Activated B cell treated with CpG ODN at 0.5 μM for 24 hours (primary cell): ENCODE measurements at regions not wholly inside any gene's neighbourhood (a gene's known extent, or its start where the extent isn't known, plus 50 kb on each side); places are given as distances from the start of the nearest gene placed in this dataset.

Experiments
- ATAC-seq: fragments of 200-7000 bp; cut with Tn5 transposase; one replicate; pipeline ENCODE4 v1.10.0; 2021; ENCODE audit warnings: low read depth, mild to moderate bottlenecking, moderate library complexity
- CTCF ChIA-PET: fragments of 350-600 bp; sonication (Branson Sonifier 250); formaldehyde crosslinking; loops from one replicate; lab custom pipeline; 2021; ENCODE audit warnings: antibody characterized with exemption; lab: Charles Lee
- POLR2A ChIA-PET: fragments of 350-600 bp; sonication (Branson Sonifier 250); formaldehyde crosslinking; loops from one replicate; lab custom pipeline; 2021; ENCODE audit warnings: antibody characterized with exemption; lab: Charles Lee
- DNase-seq: peaks from one replicate; pipeline ENCODE4 v3.0.0; 2022
- H3K27ac Mint-ChIP-seq: one replicate; pipeline ENCODE4 v1.8.0; 2020; ENCODE audit warnings: mixed read lengths
- H3K27me3 Mint-ChIP-seq: one replicate; pipeline ENCODE4 v1.8.0; 2021; ENCODE audit warnings: mixed read lengths
- H3K36me3 Mint-ChIP-seq: one replicate; pipeline ENCODE4 v1.8.0; 2021; ENCODE audit warnings: low read depth, mixed read lengths
- H3K4me1 Mint-ChIP-seq: one replicate; pipeline ENCODE4 v1.8.0; 2021; ENCODE audit warnings: mixed read lengths
- H3K4me3 Mint-ChIP-seq: one replicate; pipeline ENCODE4 v1.8.0; 2020; ENCODE audit warnings: mild to moderate bottlenecking, mixed read lengths
- H3K9me3 Mint-ChIP-seq: one replicate; pipeline ENCODE4 v1.8.0; 2020; ENCODE audit warnings: mixed read lengths
- intact Hi-C: fragments of 100-400 bp; cut with micrococcal nuclease; formaldehyde crosslinking; loops from one replicate; pipeline ENCODE4 v1.15.1; 2024
- TF ChIP-seq, protein P1 (sequence below): fragments of 200-600 bp; IDR thresholded peaks from one replicate; pipeline ENCODE4 v1.8.0; 2022; ENCODE audit warnings: antibody characterized with exemption, mild to moderate bottlenecking

DNA sequence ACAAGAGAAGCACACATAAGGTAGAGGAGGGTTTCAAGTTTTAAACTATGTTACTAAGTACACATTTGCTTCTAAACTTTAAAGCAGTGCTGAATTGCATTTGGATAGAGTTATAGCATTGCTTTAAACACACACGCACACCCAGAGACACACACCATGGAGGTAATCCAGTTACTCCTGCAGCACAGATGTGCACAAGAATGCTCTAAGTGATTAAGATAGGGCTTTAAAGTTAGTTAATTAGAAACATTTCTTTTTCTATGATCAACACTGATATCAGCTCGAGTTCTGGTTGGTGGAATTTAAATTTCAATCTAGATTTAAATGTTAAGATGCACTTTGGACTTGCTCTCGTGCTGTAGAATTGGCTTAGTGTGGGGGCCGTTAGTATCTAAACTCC, 492.3 kb downstream of the ZEB2 start:
- no peak for ATAC-seq
- Mint-ChIP-seq H3K27me3 (no peaks in the 10 kb centered on the region), H3K4me1 (no peaks in the 10 kb centered on the region), H3K27ac (no peak overlapping the region), H3K9me3 (no peaks in the 10 kb centered on the region), H3K36me3 (peaks cover 3% of the 10 kb centered on the region), H3K4me3 (no peak overlapping the region)
- DNase-seq, result no peak
- intact Hi-C loops, result no loop called here
- TF ChIP-seq, protein P1, sequence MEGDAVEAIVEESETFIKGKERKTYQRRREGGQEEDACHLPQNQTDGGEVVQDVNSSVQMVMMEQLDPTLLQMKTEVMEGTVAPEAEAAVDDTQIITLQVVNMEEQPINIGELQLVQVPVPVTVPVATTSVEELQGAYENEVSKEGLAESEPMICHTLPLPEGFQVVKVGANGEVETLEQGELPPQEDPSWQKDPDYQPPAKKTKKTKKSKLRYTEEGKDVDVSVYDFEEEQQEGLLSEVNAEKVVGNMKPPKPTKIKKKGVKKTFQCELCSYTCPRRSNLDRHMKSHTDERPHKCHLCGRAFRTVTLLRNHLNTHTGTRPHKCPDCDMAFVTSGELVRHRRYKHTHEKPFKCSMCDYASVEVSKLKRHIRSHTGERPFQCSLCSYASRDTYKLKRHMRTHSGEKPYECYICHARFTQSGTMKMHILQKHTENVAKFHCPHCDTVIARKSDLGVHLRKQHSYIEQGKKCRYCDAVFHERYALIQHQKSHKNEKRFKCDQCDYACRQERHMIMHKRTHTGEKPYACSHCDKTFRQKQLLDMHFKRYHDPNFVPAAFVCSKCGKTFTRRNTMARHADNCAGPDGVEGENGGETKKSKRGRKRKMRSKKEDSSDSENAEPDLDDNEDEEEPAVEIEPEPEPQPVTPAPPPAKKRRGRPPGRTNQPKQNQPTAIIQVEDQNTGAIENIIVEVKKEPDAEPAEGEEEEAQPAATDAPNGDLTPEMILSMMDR, result no peak
- POLR2A ChIA-PET, result no interaction called here
- CTCF ChIA-PET, result no interaction called here

DNA sequence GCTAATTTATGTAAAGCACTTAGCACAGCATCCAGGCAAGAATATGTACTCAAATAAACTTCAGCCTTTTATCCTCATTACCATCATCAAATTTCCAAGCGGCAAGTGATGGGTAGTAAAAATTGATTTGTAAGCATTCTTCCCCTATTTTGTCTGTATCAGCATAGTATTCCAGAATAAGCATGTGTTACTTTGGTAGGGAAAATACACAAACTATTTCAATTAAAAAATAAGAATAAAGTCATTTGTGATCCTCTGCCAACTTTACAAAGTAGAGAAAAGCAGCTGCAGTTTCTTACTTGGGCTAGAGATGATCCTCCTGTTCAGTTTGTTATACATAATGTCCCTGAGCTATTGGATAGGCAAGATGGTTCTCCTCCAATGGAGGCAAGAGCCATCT, 493.2 kb downstream of the ZEB2 start:
- no peak overlapping the region for H3K4me3 Mint-ChIP-seq
- no peaks in the 10 kb centered on the region for H3K4me1 Mint-ChIP-seq
- peaks cover 3% of the 10 kb centered on the region for H3K36me3 Mint-ChIP-seq
- no peak for DNase-seq
- POLR2A ChIA-PET, result no interaction called here
- TF ChIP-seq, protein P1, result no peak
- ATAC-seq, result no peak
- no peaks in the 10 kb centered on the region for H3K27me3 Mint-ChIP-seq
- CTCF ChIA-PET, result no interaction called here
- intact Hi-C loops, result no loop called here
- H3K27ac Mint-ChIP-seq, result no peak overlapping the region
- H3K9me3 Mint-ChIP-seq, result no peaks in the 10 kb centered on the region

DNA sequence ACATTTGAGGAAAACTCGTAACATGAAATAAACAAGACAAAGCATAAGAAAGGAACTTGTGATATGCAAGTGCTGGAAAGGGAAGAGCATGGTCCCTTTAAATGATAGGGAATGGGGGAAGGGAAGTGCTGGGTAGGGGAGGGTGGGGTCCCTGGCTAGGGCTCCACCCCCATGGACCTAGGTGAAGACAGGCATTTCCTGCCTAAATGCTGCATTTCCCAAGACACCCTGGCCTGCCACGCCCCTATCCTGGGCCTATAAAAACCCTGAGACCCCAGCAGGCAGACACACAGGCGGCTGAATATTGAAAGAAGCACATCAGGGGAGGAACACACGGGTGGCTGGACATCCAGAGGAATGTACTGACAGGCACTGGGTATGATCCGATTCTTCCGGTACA, 499.9 kb downstream of the ZEB2 start:
- ChIA-PET CTCF (no interaction called here), POLR2A (interaction anchor here (0.6 kb wide), 1 partner anchor 370 kb away, joined by 3 read pairs; no protein-coding TSS in a partner anchor)
- intact Hi-C loops, result no loop called here
- TF ChIP-seq, protein P1, result no peak
- H3K4me3 Mint-ChIP-seq, result no peak overlapping the region
- DNase-seq (no peak), ATAC-seq (no peak)
- H3K4me1 Mint-ChIP-seq, result peaks cover 1% of the 10 kb centered on the region
- no peak overlapping the region for H3K27ac Mint-ChIP-seq
- no peaks in the 10 kb centered on the region for H3K9me3 Mint-ChIP-seq
- H3K36me3 Mint-ChIP-seq, result peaks cover 7% of the 10 kb centered on the region
- H3K27me3 Mint-ChIP-seq, result no peaks in the 10 kb centered on the region

DNA sequence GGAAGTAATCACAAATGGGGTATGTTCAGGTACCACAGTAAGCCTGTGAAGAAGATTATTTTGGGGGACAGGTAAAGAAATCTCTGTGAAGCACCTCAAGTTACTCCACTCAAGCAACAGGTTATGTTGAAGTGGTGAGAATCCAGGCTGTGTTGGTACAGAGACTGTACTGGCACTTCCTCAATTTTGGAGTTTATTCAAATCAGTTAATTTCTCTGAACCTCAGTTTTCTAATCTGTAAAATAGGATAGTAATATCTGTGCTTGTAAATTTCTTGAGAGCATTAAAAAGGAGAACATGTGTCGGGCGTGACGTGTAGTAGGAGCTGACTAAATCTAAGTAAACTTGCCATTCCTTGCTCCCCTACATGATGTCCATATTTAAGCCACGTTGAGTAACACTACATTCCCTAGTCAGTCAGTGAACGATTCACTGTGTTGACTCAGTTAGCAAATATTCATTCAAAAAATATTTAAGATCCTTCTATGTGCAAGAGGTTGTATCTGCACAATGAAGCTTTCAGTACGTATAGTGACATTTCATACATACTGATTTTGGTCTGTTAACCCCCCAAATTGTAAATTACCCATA, 504.2 kb downstream of the ZEB2 start:
- intact Hi-C loops, result no loop called here
- Mint-ChIP-seq H3K36me3 (peaks cover 5% of the 10 kb centered on the region), H3K27me3 (no peaks in the 10 kb centered on the region), H3K4me1 (peaks cover 8% of the 10 kb centered on the region), H3K9me3 (no peaks in the 10 kb centered on the region), H3K27ac (no peak overlapping the region), H3K4me3 (no peak overlapping the region)
- POLR2A ChIA-PET, result no interaction called here
- ATAC-seq (no peak), DNase-seq (no peak)
- TF ChIP-seq, protein P1, result no peak
- CTCF ChIA-PET, result no interaction called here

DNA sequence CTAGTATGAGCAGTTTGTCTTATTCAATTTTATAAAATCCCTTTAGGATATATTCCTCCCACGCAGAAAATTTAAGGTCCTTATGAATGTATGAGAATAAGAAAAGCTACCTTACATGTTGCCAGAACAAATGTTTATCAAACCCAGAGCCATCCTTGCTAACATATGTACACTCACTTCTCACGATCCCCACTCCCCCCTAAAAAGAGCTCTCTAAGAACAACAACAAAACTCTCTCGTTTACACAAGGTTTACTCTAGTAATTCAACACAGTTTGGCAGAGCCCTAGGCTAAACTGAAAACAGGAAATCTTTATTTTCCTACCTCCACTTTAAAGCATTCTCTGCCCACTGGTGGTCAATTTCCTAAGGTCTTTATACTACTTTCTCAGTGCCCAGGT, 504.9 kb downstream of the ZEB2 start:
- CTCF ChIA-PET, result no interaction called here
- POLR2A ChIA-PET, result no interaction called here

More for the DNA sequence above, 504.9 kb downstream of the ZEB2 start:
- Mint-ChIP-seq H3K36me3 (peaks cover 5% of the 10 kb centered on the region), H3K9me3 (no peaks in the 10 kb centered on the region), H3K4me3 (no peak overlapping the region), H3K27me3 (no peaks in the 10 kb centered on the region), H3K27ac (no peak overlapping the region), H3K4me1 (peaks cover 8% of the 10 kb centered on the region)
- ATAC-seq, result no peak
- intact Hi-C loops, result no loop called here
- DNase-seq, result no peak
- TF ChIP-seq, protein P1, result no peak
